GM19455 (cell line): ENCODE measurements at regions not wholly inside any gene's neighbourhood (a gene's known extent, or its start where the extent isn't known, plus 50 kb on each side); places are given as distances from the start of the nearest gene placed in this dataset.
"Not testable (repeated sequence)": the region's sequence is repeated elsewhere in the genome, so short reads cannot be mapped to it uniquely, and the experiment has no call there.

Experiments used
- ATAC-seq: cut with Tn5 transposase; IDR thresholded peaks from one replicate; pipeline ENCODE4 v1.9.1; 2021; ENCODE audit not compliant: unreplicated experiment

DNA sequence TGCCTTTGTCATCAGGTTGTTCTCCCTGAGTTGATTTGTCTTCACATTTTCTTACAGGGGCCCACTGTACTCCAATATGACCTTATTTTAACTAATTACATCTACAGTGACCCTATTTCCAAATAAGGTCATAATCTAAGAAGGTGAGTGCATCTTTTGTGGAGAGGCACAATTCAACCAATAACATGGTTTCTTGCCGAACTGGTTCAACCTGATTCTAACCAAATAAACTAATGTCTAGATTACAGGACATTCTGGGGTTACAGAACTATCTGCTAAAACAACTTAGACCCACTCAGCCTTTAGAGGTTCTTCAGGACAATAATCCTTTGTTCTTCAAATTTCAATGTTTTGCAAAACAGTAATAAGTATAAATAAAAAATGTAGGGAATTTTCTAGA is 496.5 kb upstream of the SOX11 start:
- ATAC-seq = no peak

- ATAC-seq = no peak
Observed at GRCh38 chr2:5203134-5203755, 488.9 kb upstream of the SOX11 start.

DNA sequence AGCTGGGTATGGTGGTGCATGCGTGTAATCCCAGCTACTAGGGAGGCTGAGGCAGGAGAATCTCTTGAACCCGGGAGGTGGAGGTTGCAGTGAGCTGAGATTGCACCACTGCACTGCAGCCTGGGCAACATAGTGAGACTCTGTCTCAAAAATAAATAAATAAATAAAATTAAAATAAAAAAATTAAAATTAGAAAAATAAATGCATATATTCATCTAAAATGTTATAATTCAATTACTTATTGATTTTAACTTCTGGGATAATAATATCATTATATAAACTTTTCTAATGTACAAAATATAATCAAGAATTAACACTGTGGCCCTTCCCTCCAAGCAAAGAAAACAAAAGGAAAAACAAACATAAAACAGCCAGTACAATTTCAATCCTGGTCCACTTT is 485.4 kb upstream of the SOX11 start:
- ATAC-seq = not testable (repeated sequence)

GRCh38 chr2:5215989-5216607 is 476.1 kb upstream of the SOX11 start:
- no peak for ATAC-seq

- no peak for ATAC-seq
Observed at GRCh38 chr2:5227062-5227699, 465.0 kb upstream of the SOX11 start.

DNA sequence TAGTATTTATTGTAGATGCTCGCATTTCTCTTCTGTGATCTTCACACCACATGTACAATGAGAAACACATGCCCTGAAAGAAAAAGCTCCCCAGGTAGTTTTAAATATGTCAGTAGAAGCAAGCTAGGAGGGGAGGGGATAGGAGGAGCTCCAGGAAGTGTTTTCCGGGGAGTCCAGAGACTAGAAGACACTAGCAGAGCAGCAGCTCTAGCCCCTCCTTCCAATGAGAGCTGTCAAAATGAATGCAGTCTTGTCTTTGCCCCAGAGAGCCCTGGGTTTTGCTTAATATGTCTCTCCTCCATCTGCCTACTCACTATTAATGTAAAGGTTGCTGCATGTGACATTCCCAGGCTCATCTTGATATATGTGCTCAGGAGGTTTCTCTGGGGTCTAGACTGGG is 462.6 kb upstream of the SOX11 start:
- ATAC-seq = no peak

DNA sequence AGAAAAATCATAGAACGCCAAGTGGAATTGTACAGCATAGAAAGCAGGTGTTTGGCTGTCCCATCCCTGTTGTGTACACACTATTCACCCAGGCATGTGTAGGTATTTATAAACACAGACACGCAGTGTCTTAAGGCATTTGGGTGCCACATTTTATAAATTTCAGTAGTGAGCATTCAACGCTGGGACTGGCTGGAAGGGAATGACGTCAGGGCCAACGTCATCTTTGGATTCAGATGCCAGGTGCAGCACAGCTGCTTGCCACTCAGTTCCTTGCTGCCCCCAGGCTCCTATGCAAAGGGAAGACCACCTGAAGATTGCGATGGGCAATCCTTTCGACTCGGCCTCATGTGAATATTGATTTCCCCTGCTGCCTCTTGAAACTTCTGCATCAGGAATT is 461.7 kb upstream of the SOX11 start:
- ATAC-seq = no peak

DNA sequence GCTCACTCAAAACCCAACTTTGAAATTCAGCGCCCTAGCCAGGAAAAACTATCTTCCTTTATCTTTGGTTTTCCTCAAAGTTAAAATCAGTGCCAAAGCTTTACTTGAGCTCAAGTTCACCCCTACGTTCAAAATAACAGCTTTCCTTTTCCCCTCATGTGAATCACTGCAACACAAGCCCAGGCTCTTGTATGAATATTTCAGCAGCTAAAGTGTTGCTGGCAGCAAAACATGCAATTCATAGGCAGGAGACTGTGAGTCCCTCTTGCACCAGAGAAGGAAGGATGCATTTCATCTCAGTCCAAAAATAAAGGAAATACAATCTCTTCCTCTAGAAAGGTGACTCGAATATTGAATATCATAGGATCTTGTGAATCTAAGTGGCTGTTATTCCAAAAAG is 461.3 kb upstream of the SOX11 start:
- no peak for ATAC-seq

DNA sequence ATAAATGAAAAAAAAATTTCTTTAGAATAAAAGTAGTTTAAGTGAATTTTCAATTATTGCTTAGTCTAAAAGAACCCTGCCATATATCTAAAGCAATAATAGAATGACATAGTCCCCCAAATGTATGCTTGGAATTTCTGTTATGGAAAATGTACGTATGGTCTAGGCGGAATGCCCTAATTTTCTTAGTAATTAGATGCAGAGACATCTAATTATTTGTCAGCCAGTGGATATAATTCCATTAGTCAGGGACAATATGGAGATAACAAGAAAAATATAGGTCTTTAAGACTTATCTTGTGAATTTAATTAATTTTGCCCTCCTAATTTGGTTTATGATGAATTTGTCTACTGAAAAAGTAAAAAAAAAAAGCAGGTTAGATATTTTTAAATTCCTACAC is 460.9 kb upstream of the SOX11 start:
- no peak for ATAC-seq

- ATAC-seq = no peak
Observed at GRCh38 chr2:5234563-5234962, 457.6 kb upstream of the SOX11 start.

- ATAC-seq = no peak
Observed at GRCh38 chr2:5235701-5236100, 456.5 kb upstream of the SOX11 start.

GRCh38 chr2:5236249-5236648 is 455.9 kb upstream of the SOX11 start:
- ATAC-seq = no peak

- no peak for ATAC-seq
Observed at GRCh38 chr2:5242751-5243150, 449.4 kb upstream of the SOX11 start.

DNA sequence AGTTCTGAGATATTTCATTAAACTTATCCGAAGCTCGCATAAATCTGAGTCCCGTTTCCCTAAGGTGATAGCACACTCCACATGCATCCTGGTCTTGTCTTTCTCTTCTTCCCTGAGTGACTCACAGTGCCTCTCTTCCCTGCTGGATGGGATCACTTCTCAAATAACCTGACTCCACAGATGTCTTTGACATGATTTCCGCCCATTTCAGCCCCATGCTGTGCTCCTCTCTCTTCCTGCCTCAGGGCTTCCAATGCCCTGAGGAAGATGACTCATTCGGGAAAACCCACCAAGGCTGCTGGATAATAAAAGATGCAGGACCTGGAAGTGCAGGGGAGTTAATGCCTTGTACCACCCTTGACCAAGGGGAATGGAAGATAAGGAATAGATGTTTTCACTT is 441.7 kb upstream of the SOX11 start:
- no peak for ATAC-seq

- ATAC-seq = no peak
Observed at GRCh38 chr2:5253263-5253662, 438.9 kb upstream of the SOX11 start.

DNA sequence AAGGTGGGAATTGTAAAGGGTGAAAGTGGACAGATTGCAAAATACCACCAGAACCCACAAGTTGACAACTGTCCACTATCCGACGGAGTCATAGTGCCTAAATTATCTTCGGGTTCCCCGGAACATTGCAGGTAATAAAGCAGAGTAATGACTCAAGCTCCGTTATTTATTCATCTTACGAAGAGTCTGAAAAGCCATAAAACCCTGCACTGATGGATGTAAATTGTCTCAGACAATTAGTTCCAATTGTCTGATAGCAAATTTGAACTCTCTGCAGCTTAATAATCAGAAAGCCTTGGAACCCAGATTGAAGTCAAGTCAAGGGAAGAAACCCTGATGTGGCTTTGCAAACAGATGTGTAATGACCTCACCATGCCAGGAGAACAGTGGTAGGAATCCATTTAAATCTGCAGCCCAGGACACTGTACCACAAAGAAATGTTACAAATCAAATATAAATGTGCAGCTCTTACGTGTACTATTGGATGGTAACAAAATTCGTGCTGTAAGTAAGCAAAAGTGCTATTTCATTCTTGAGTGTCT is 437.3 kb upstream of the SOX11 start:
- ATAC-seq = no peak

GRCh38 chr2:5263291-5263690 is 428.9 kb upstream of the SOX11 start:
- no peak for ATAC-seq

DNA sequence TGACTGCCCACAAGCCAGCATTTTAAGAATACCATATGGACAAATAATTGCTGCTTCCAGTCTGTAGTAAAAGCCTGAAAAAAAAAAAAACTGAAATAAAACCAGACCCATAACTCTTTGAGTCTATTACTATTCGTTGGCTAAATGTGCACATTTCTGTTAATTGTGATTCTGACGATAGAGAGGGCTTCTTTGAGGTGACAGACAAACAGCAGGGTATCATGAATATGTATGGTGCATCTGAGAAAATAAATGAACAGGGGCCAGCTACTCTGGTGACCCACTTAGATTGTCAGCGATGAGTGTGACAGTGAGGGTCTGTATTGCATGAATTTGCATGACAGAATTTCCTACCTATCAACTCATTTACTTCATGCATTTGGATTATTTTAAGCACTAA is 427.8 kb upstream of the SOX11 start:
- ATAC-seq = no peak

- ATAC-seq = no peak
Observed at GRCh38 chr2:5285061-5285460, 407.1 kb upstream of the SOX11 start.

DNA sequence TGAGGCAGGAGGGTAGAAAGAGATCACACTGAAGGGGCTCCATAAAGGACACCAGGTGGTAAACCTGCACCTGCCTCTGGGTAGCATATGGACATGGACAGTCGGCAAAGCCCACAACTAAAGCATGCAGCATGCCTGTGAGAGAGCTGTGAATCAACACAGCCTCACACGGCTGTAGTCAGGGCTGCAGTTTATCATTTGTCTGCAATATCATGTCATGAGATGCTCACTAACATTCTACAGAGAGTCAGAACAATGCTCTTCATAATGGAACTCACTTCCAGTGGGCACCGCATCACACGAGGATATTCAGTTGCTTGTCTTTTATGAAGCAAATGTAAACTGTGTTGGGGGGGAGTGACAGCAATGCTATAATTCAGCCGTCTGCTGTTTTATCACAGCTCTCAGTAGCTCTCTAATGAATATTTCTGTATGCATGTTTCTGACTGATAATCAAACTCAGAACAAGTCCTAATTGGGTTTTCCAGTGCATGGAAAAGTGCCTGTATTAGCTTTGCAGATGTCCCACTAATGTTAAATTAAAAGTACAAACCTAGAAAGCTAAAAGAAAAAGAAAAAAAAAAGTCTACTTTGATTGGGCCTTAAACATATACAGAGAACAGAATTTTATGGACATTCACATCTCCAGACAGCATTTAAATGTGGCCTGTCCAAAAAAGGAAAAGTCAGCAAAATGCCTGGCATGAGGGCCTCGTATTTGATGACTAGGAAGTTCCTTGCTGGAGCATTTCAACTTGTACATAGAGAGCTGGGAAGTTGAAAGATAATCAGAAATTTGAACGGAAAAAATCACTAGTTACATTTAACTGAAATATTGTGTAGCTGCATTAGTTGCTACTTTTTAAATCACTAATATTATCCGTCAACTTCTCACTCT is 406.1 kb upstream of the SOX11 start:
- no peak for ATAC-seq

DNA sequence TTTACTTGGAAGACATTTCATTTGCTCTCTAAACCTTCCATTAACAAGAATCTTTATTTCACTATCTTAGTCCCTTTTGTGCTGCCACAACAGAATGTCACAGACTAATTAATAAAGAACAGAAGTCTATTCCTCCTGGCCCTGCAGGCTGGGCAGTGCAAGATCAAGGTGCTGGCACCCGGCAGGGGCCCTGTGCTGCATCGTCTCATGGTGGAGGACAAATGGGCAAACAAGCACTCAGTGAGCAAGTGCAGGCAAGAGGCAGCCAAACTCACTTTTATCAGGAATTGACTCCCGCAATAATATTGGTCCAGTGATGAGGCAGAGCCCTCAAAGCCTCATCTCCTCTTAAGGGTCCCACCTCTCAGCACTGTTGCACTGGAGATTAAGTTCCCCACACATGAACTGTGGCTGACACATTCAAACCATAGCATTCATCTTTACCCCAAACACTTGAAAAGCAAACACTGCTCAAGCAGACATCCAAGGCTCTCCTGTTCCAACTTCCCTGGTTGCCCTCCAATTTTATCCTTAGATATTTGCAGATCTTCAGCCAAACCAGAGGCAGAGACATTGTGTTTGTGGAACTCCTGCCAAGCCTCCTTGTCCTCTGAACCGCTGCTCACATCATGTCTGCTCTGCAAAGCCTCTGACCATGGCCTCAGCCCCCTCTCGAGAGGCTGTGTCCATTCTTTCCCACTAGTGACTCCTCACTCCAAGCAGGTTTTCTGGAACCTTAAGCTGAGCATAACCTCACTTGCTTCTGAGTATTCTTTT is 404.4 kb upstream of the SOX11 start:
- ATAC-seq = no peak
